HL-60 (cell line): ENCODE measurements at regions not wholly inside any gene's neighbourhood (a gene's known extent, or its start where the extent isn't known, plus 50 kb on each side); places are given as distances from the start of the nearest gene placed in this dataset.

Source experiments
- CTCF ChIP-seq: IDR thresholded peaks from one replicate; pipeline ENCODE4 v1.5.1; 2011; ENCODE audit warnings: low read length, control low read depth, inconsistent platforms; ENCODE audit not compliant: insufficient read depth
- POLR2AphosphoS5 ChIP-seq: IDR thresholded peaks from 2 replicates; pipeline ENCODE4 v1.6.1; 2012; ENCODE audit warnings: low read depth
- REST ChIP-seq: IDR thresholded peaks from 2 replicates; pipeline ENCODE4 v1.6.1; 2012; ENCODE audit warnings: low read depth; ENCODE audit not compliant: insufficient replicate concordance

DNA sequence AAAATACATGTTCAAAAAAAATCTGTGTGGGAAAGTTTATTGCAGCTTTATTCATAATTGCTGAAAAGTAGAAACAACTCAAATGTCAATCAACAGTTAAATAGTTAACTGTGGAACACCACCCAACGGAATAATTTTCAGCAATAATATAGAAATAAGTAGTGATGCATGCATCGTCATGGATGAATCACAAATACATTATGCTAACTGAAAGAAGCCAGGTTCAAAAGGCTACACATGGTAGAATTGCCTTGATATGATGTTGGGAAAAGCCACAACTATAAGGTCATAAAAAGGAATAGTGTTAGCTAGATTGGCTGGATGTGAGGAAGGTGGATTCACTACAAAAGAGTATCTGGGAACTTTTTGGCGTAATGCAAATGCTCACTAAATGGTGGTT is 82.0 kb downstream of the GMNC start:
- TF ChIP-seq CTCF (no peak), POLR2AphosphoS5 (no peak), REST (no peak)
